LoVo (cell line): ENCODE measurements at regions not wholly inside any gene's neighbourhood (a gene's known extent, or its start where the extent isn't known, plus 50 kb on each side); places are given as distances from the start of the nearest gene placed in this dataset.

ENCODE experiments used
- DNase-seq: peaks from one replicate; pipeline ENCODE4 v3.0.0-alpha.2; 2016; ENCODE audit warnings: low spot score

- no peak for DNase-seq
These were observed 347.9 kb downstream of the SEC14L1 start for GRCh38 chr17:77488531-77489238.

- DNase-seq = no peak
These were observed 348.6 kb downstream of the SEC14L1 start for GRCh38 chr17:77489239-77489892.

DNA sequence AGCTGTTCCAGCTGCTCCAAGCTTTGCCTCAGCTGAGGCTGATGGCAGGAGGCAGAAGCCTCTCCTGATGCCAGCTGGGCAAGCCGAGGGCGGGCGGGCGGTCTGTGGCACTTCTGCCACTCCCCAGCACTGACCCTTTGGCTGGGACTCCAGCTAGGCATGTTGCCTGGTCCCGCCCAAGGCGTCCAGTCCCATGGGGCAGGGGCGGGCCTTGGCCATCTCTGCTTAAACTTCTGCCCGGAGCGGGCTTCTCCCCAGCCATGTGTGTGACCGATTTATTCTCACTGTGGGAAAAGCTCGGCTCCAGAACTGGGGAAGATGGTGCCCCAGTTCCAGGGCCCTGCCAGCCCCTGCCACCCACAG lies 349.1 kb downstream of the SEC14L1 start:
- DNase-seq = no peak

GRCh38 chr17:77490361-77491183 lies 349.8 kb downstream of the SEC14L1 start:
- no peak for DNase-seq

GRCh38 chr17:77491921-77492445 lies 351.2 kb downstream of the SEC14L1 start:
- DNase-seq = no peak

DNA sequence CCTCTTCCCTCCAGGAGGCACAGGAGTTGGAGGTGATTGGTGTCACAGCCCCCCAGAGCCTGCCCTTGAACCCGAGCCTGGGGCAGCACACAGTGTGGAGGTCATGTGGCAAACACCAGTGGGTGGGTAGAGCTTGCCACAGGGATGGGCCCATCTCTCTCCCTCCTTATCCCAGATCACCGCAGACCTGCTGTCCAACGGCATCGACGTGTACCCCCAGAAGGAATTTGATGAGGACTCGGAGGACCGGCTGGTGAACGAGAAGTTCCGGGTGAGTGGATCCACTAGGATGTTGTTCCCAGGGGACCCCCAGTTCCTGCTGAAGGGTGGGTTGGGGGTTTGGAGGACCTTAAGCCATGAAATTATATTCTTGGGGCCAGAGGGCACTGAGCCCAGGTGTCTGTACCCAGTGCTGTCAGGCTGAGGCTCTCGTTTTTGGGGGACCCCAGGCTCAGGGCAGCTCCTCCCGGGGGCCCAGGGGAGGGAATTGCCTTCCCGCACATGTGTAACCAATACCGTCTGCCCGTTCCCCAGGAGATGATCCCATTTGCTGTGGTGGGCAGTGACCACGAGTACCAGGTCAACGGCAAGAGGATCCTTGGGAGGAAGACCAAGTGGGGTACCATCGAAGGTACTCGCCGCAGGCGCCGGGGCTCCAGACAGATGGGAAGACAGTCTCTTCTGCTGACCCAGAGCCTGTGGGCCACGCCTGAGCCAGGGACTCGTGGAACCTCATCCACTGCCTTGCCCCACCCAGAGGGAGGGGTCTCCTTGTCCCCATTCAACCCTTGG lies 351.9 kb downstream of the SEC14L1 start:
- no peak for DNase-seq

DNA sequence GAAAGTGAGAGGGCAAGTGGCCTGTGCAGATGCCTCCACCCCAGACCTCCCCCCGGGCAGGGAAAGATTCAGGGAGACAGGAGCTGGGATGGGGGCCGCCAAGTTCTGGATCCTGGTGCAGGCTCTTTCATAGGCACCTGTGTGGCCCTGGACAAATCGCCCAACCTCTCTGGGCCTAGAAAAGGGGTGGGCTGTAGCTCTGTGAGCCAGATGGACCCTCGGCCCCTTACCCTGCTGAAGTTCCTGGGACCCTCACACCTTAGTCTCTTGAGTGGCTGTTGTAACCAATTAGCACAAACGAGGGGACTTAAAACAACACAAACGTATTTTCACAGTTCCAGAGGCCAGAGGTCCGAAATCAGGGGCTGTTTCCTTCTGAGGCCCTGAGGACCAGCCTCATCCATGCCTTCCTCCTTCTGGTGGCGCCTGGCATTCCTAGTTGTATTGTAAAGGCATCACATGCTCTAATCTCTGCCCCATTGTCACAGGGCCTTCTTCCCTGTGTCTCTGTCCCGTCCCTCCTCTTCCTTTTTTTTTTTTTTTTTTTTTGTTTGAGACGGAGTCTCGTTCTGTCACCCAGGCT lies 352.6 kb downstream of the SEC14L1 start:
- no peak for DNase-seq

DNA sequence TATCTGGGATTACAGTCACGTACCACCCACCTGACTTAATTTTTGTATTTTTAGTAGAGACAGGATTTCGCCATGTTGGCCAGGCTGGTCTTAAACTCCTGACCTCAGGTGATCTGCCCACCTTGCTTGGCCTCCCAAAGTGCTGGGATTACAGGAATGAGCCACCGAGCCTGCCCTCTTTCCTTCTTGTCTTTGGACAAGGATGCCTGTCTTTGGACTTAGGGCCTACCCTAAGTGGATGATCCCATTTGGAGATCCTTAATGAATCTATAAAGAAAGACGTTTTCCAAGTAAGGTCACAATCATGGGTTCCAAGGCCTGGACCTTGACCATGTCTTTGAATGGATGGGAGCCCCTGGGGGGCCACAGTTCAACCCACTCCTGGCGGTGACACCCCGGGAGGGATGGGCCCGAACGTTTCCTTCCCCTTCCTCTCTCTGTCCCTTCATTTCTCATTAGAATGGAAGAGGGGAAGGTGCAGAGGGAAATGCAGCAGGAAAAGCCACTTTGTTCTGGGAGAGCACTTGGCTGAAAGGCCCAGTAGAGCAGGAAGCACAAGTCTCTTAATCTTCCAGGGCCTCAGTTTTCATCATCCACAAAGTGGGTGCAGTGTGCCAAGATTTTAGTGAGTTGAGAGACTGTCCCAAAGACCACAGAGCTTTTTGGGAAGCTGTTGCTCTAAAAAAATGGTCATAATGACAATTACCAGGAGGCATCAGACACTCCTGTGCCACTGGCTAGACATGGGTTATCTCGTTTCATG lies 353.3 kb downstream of the SEC14L1 start:
- no peak for DNase-seq

DNA sequence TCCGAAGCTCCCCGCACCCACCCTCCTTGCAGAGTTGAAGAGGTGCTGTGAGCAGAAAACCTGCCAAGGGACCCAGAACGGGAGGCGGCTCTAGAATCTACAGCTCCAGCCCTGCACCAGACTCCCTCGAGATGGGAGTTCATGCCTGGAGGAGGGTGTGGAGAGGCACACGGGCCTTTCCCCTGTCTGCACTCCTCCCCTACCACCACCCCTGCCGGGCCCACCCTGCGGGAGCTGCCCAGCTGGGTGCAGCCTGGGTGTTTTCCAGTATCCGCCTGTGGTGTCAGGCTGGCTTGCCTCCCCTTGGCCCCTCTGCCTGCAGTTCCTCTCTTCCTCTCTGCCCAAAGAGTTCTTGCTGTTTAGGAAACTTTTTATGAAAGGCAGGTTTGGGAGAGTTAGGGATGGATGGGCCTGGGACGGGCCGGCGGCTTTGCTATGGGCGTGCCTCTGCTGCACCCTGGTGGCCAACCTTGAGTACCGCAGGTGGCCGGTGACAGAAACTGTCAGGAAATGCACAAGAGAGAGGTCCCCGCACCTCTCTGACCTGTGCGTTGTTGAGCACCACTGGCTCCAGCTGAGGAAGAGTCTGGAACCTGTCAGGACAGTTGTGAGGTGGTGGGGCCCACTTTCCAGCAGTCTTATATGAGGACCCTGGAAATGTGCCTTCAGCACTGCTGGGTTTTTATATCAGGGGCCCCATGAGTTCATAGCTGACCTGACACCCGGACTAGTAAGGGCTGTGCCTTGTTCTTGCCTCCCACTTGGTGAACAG lies 354.1 kb downstream of the SEC14L1 start:
- peak; percentile 48 for DNase-seq

GRCh38 chr17:77495575-77495974 lies 354.8 kb downstream of the SEC14L1 start:
- DNase-seq = no peak

DNA sequence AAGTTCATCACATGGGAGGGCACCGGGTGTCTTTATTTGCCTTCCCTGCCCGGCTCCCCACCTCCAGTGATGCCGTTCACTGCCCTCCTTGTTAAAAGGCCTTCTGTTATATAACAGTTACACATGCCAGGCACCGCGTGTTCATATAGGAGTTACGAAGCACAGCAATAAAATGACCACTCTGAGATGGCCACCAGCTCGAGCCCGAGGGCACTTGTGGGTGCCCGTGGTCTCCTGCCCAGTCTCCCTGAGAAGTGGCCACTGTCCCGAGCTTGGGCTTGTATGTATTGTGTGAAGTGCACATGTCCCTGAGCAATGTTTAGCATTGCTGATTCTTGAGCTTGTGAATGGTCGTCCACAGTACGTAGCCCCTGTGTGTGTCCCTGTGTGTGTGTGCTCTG lies 355.6 kb downstream of the SEC14L1 start:
- DNase-seq = no peak

DNA sequence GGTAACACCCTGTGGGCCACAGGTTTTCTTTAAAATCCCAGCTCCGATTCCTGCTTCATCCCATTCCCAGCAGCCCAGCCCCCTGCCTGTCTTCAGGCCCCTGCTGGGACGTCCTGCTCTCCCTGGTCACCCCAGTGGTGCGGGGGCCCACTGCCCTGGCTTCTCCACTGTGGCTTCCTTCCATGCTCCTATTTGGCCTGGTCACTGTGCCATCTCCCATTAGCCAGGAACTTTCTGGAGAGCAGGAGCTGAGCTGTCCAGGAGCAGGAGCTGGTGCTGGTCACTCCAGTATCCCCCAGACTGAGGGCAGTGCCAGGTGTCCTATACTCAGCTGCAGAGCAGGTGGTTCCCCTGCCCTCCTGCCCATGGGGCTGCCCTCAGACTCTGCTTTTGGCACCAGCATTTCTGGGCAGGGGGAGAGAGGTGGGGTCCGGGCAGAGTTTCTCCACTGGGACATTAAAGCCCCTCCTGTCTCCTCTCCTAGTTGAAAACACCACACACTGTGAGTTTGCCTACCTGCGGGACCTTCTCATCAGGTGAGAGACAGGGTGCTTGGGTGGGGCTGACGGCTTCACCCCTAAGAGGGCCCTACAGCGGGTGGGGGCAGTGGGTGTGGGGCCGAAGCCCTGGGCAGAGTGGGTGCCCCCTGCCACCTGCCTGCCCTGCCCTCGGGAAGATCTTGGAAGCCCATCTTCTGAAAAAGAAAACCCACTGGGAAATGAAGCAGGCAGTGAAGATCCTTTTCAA lies 356.2 kb downstream of the SEC14L1 start:
- no peak for DNase-seq

DNA sequence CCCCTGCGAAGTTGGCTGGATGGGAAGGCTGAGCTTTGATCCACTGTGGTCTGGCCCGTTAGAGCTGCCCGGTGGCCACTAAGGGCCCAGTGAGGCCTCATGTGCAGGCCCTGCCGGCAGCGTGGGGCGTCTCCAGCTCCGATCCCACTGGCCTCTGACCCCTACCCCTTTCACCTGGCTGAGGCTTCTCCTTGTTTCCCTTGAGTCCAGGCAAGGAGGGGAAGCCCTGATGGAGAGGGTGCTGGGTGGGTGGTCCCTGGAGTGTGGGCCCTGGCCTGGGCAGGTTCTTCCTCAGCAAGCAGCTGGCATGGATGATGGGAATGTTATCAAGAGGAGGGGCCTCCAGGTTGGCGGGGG lies 356.8 kb downstream of the SEC14L1 start:
- DNase-seq = no peak

- no peak for DNase-seq
These were observed 357.4 kb downstream of the SEC14L1 start for GRCh38 chr17:77498091-77498741.

- DNase-seq = no peak
These were observed 358.3 kb downstream of the SEC14L1 start for GRCh38 chr17:77498791-77499698.

DNA sequence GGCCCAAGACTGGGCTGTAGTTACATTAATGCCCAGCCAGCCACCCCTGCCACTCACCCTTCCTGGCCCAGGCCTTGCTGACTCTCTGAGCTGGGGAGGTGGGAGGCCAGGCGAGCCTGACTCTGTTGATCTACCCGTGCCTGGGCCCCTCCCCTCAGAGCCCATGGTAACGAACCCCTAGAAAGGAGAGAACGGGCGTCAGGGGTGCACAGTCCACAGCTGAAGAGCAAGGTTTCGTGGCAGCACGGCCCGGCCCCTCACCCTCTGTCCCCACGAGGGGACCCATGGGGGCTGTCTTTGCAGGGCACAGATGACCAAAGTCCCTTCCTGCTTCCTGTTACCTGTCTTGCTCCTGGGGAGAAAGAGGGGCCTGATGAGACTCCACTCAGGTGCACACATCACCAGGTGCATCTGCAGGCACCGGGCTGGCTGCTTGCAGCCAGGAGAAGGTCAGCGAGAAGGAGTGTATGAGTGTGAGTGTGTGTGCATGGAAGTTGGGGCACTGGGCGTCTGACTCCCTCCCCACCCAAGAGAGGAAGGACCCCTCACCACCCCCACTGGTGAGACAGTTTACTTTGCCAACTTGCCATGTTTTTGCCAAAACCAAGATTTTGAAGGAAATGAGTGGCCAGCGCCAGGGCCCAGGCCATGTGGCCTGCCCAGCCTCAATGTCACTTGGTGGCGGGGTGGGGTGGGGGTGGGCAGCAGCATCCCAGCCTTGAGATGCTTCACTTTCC lies 359.1 kb downstream of the SEC14L1 start:
- DNase-seq = no peak

- DNase-seq = no peak
These were observed 360.4 kb downstream of the SEC14L1 start for GRCh38 chr17:77501101-77501566.
